PFSK-1 (cell line): ENCODE measurements at regions not wholly inside any gene's neighbourhood (a gene's known extent, or its start where the extent isn't known, plus 50 kb on each side); places are given as distances from the start of the nearest gene placed in this dataset.

ENCODE experiments used
- FOXP2 ChIP-seq: optimal IDR thresholded peaks from 2 replicates; pipeline ENCODE3; 2011; ENCODE audit warnings: borderline replicate concordance, control low read depth, inconsistent platforms; ENCODE audit not compliant: insufficient read depth; ENCODE audit errors: extremely low read length, extremely low read depth
- POLR2AphosphoS5 ChIP-seq: IDR thresholded peaks from 2 replicates; pipeline ENCODE4 v1.6.1; 2012; ENCODE audit warnings: low read depth, mild to moderate bottlenecking, control low read depth, low read length, moderate library complexity
- SIN3A ChIP-seq: IDR thresholded peaks from 2 replicates; pipeline ENCODE4 v1.6.1; 2012; ENCODE audit warnings: mild to moderate bottlenecking, low read length, moderate library complexity, borderline replicate concordance; ENCODE audit not compliant: insufficient read depth
- TAF1 ChIP-seq: IDR thresholded peaks from 2 replicates; pipeline ENCODE4 v1.6.1; 2012; ENCODE audit warnings: low read length, control low read depth, borderline replicate concordance; ENCODE audit not compliant: insufficient read depth
- TF ChIP-seq, protein P1 (sequence below), 2 experiments: IDR thresholded peaks; 2 replicates each; pipeline versions ENCODE4 v1.6.1 to v1.8.0; 2011 to 2012; ENCODE audit warnings: low read depth in 2 of 2, low read length in 2 of 2, control low read depth in 1 of 2, inconsistent platforms in 1 of 2, mild to moderate bottlenecking in 1 of 2, moderate library complexity in 1 of 2; ENCODE audit not compliant: insufficient read depth in 1 of 2

- TF ChIP-seq FOXP2 (no peak), TAF1 (no peak), POLR2AphosphoS5 (no peak)
Observed at GRCh38 chr1:228983231-228983660, 248.0 kb downstream of the RHOU start.

DNA sequence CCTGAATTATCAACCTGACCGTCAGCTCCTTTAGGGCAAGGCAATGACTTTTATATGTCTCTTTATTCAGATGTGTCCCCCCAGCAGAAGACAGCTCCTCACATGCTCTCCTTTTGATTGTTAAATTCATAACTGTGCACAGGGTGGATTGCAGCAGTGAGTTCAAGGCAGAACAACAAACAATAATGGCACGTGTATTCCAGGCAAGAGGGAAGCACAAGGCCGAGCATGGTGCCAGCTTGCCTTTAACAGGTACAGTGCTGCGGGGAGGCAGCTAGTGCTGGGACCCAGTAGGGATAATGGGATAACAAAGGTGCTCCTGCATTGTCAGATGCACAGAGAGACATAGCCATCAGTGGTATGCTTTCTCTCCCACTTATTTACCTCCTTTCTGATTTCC, 248.4 kb downstream of the RHOU start:
- TF ChIP-seq TAF1 (no peak), FOXP2 (no peak), POLR2AphosphoS5 (no peak), SIN3A (no peak)
- TF ChIP-seq, protein P1, sequence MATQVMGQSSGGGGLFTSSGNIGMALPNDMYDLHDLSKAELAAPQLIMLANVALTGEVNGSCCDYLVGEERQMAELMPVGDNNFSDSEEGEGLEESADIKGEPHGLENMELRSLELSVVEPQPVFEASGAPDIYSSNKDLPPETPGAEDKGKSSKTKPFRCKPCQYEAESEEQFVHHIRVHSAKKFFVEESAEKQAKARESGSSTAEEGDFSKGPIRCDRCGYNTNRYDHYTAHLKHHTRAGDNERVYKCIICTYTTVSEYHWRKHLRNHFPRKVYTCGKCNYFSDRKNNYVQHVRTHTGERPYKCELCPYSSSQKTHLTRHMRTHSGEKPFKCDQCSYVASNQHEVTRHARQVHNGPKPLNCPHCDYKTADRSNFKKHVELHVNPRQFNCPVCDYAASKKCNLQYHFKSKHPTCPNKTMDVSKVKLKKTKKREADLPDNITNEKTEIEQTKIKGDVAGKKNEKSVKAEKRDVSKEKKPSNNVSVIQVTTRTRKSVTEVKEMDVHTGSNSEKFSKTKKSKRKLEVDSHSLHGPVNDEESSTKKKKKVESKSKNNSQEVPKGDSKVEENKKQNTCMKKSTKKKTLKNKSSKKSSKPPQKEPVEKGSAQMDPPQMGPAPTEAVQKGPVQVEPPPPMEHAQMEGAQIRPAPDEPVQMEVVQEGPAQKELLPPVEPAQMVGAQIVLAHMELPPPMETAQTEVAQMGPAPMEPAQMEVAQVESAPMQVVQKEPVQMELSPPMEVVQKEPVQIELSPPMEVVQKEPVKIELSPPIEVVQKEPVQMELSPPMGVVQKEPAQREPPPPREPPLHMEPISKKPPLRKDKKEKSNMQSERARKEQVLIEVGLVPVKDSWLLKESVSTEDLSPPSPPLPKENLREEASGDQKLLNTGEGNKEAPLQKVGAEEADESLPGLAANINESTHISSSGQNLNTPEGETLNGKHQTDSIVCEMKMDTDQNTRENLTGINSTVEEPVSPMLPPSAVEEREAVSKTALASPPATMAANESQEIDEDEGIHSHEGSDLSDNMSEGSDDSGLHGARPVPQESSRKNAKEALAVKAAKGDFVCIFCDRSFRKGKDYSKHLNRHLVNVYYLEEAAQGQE (IDR thresholded peaks at IDR 0.05; ENCODE audit: insufficient read depth in 1 of 2, low read depth in 2 of 2, low read length in 2 of 2), result no peak

- no peak for TF ChIP-seq SIN3A
- TF ChIP-seq FOXP2, result no peak
- TF ChIP-seq TAF1, result no peak
- TF ChIP-seq, protein P1 (IDR thresholded peaks at IDR 0.05; ENCODE audit: insufficient read depth in 1 of 2, low read depth in 2 of 2, low read length in 2 of 2), result no peak
- TF ChIP-seq POLR2AphosphoS5, result no peak
Observed at GRCh38 chr1:228984107-228984506, 248.8 kb downstream of the RHOU start.

DNA sequence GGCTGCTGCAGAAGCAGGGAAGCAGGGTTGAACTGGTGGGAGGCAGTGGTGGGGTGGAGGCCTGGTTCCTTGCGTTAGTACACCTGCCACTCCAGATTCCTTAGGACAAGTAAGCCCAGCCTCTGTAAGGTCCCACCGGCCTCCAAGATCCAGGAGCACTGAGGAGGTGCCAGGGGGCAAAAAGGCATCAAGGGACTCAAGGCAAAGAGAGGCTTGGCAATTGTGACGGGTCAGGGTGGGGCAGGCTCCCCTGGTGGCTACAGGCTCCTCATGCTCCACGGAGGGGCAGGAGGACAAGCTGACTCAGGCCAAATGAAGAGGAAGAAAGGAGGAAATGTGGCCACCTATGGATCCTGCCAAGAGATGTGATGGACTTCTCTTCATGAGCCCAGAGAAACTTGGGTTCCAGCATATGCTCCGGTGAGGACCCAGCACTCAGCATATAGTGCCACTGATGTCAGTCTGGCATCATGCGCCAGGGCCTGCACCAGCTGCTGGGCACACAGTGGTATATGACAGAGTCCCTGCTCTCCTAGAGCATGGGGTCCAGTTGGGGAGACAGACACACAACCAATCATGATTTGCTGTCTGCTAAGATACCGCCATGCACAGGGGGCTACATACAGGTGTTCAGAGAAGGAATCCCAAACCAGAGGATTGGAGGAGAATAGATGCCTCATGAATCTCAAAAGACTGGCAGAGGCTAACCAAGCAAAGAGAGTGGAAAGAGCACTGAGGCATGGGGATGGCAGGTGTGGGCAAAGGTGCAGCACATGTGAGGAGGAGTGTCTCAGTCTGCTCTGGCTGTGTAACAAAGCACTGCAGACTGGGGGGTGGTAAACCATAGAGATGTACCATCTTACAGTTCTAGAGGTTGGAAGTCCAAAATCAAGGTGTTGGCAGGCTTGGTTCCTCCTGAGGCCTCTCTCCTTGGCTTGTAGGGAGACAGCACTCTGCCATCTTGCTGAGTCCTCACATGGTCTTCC, 249.7 kb downstream of the RHOU start:
- TF ChIP-seq FOXP2 (no peak), SIN3A (no peak), POLR2AphosphoS5 (no peak), TAF1 (no peak)
- TF ChIP-seq, protein P1 (IDR thresholded peaks at IDR 0.05; ENCODE audit: insufficient read depth in 1 of 2, low read depth in 2 of 2, low read length in 2 of 2), result no peak

- TF ChIP-seq FOXP2, result no peak
- no peak for TF ChIP-seq POLR2AphosphoS5
- no peak for TF ChIP-seq SIN3A
- TF ChIP-seq TAF1, result no peak
- TF ChIP-seq, protein P1 (IDR thresholded peaks at IDR 0.05; ENCODE audit: insufficient read depth in 1 of 2, low read depth in 2 of 2, low read length in 2 of 2), result no peak
Observed at GRCh38 chr1:228985661-228986060, 250.4 kb downstream of the RHOU start.
